MM.1S (cell line): ENCODE measurements at regions not wholly inside any gene's neighbourhood (a gene's known extent, or its start where the extent isn't known, plus 50 kb on each side); places are given as distances from the start of the nearest gene placed in this dataset.

ENCODE experiments used
- DNase-seq: peaks from one replicate; pipeline ENCODE4 v3.0.0-alpha.2; 2015
- H2AFZ ChIP-seq: fragments of 300-600 bp; sonication (generic); 2 replicates; pipeline ENCODE4 v1.6.0; 2016; ENCODE audit warnings: antibody characterized with exemption, low read length
- H3F3A ChIP-seq: fragments of 300-600 bp; sonication (generic); 2 replicates; pipeline ENCODE4 v1.6.1; 2016; ENCODE audit warnings: mild to moderate bottlenecking, antibody characterized with exemption, low read length, moderate library complexity, mixed read lengths; ENCODE audit not compliant: insufficient read depth
- H3K27ac ChIP-seq: fragments of 300-600 bp; sonication (generic); 2 replicates; pipeline ENCODE4 v1.5.1; 2016; ENCODE audit warnings: mild to moderate bottlenecking, low read length
- H3K27me3 ChIP-seq: fragments of 300-600 bp; sonication (generic); replicated peaks from 2 replicates; pipeline ENCODE4 v1.6.0; 2016; ENCODE audit warnings: low read length; ENCODE audit not compliant: insufficient read depth
- H3K36me3 ChIP-seq: fragments of 300-600 bp; sonication (generic); replicated peaks from 2 replicates; pipeline ENCODE4 v1.6.1; 2016; ENCODE audit warnings: mild to moderate bottlenecking, low read length, mixed read lengths; ENCODE audit not compliant: insufficient read depth
- H3K4me1 ChIP-seq: fragments of 300-600 bp; sonication (generic); 2 replicates; pipeline ENCODE4 v1.6.1; 2016; ENCODE audit warnings: low read length, mixed read lengths
- H3K4me2 ChIP-seq: fragments of 300-600 bp; sonication (generic); 2 replicates; pipeline ENCODE4 v1.6.0; 2016; ENCODE audit warnings: low read depth, low read length
- H3K4me3 ChIP-seq: fragments of 300-600 bp; sonication (generic); 2 replicates; pipeline ENCODE4 v1.5.1; 2016; ENCODE audit warnings: low read length, mixed read lengths
- H3K79me2 ChIP-seq: fragments of 300-600 bp; sonication (generic); 2 replicates; pipeline ENCODE4 v1.6.1; 2016; ENCODE audit warnings: mixed run types, low read length, mixed read lengths
- H3K9ac ChIP-seq: fragments of 300-600 bp; sonication (generic); 2 replicates; pipeline ENCODE4 v1.6.1; 2016; ENCODE audit warnings: low read length, mixed read lengths
- H3K9me2 ChIP-seq: fragments of 300-600 bp; sonication (generic); replicated peaks from 2 replicates; pipeline ENCODE4 v1.6.1; 2016; ENCODE audit warnings: mild to moderate bottlenecking, low read length, mixed read lengths; ENCODE audit not compliant: insufficient read depth
- H3K9me3 ChIP-seq: fragments of 300-600 bp; sonication (generic); replicated peaks from 2 replicates; pipeline ENCODE4 v1.6.1; 2016; ENCODE audit warnings: mild to moderate bottlenecking, low read length, mixed read lengths; ENCODE audit not compliant: insufficient read depth
- H4K20me1 ChIP-seq: fragments of 300-600 bp; sonication (generic); 2 replicates; pipeline ENCODE4 v1.6.1; 2016; ENCODE audit warnings: mild to moderate bottlenecking, low read length, moderate library complexity, mixed read lengths; ENCODE audit not compliant: insufficient read depth
- CTCF ChIP-seq: fragments of 300-600 bp; sonication (generic); IDR thresholded peaks from 2 replicates; pipeline ENCODE4 v1.5.1; 2016; ENCODE audit warnings: antibody characterized with exemption, low read length, mixed read lengths
- EZH2 ChIP-seq: fragments of 300-600 bp; sonication (generic); optimal IDR thresholded peaks from 2 replicates; pipeline ENCODE3; 2017; ENCODE audit warnings: low read depth, mild to moderate bottlenecking, antibody characterized with exemption, low read length, mixed read lengths
- EZH2phosphoT487 ChIP-seq: fragments of 300-600 bp; sonication (generic); IDR thresholded peaks from 2 replicates; pipeline ENCODE4 v1.6.1; 2018; ENCODE audit warnings: antibody characterized with exemption, low read length

- H3K4me1 ChIP-seq = no peaks in the 10 kb centered on the region
- H3K9me3 ChIP-seq = no peaks in the 10 kb centered on the region
Observed at GRCh38 chr10:58970160-58970915, 206.1 kb upstream of the PHYHIPL start.

GRCh38 chr10:58971211-58971610 is 205.2 kb upstream of the PHYHIPL start:
- Histone ChIP-seq H3K79me2 (no peaks in the 10 kb centered on the region), H3K9me3 (no peaks in the 10 kb centered on the region), H3K36me3 (no peaks in the 10 kb centered on the region), H3K4me1 (no peaks in the 10 kb centered on the region), H3F3A (no peaks in the 10 kb centered on the region), H3K27me3 (no peaks in the 10 kb centered on the region), H3K4me3 (no peak overlapping the region), H3K27ac (no peak overlapping the region), H2AFZ (no peak overlapping the region), H3K9ac (no peak overlapping the region), H4K20me1 (no peaks in the 10 kb centered on the region), H3K4me2 (no peak overlapping the region), H3K9me2 (no peaks in the 10 kb centered on the region)
- no peak for TF ChIP-seq EZH2
- TF ChIP-seq EZH2phosphoT487 = no peak
- no peak for TF ChIP-seq CTCF
- DNase-seq = no peak

More at GRCh38 chr10:58970160-58970915, 206.1 kb upstream of the PHYHIPL start:
- DNase-seq = no peak
- no peak for TF ChIP-seq EZH2phosphoT487
- no peak for TF ChIP-seq CTCF
- TF ChIP-seq EZH2 = no peak
- Histone ChIP-seq H3K27me3 (no peaks in the 10 kb centered on the region), H3K4me3 (no peak overlapping the region), H3K4me2 (no peak overlapping the region), H3K36me3 (no peaks in the 10 kb centered on the region), H3K79me2 (no peaks in the 10 kb centered on the region), H3F3A (no peaks in the 10 kb centered on the region), H4K20me1 (no peaks in the 10 kb centered on the region), H3K27ac (no peak overlapping the region), H3K9me2 (no peaks in the 10 kb centered on the region), H3K9ac (no peak overlapping the region), H2AFZ (no peak overlapping the region)

GRCh38 chr10:58971796-58972491 is 204.5 kb upstream of the PHYHIPL start:
- H3K36me3 ChIP-seq = no peaks in the 10 kb centered on the region
- no peaks in the 10 kb centered on the region for H3K27me3 ChIP-seq
- no peaks in the 10 kb centered on the region for H3K4me1 ChIP-seq
- DNase-seq = no peak
- H3K79me2 ChIP-seq = no peaks in the 10 kb centered on the region
- no peaks in the 10 kb centered on the region for H3K9me3 ChIP-seq
- TF ChIP-seq CTCF (no peak), EZH2 (no peak), EZH2phosphoT487 (no peak)
- H4K20me1 ChIP-seq = no peaks in the 10 kb centered on the region
- H3K9ac ChIP-seq = no peak overlapping the region
- H3F3A ChIP-seq = no peaks in the 10 kb centered on the region
- no peak overlapping the region for H3K27ac ChIP-seq
- no peak overlapping the region for H3K4me3 ChIP-seq
- H2AFZ ChIP-seq = no peak overlapping the region
- H3K9me2 ChIP-seq = no peaks in the 10 kb centered on the region
- H3K4me2 ChIP-seq = no peak overlapping the region
